GM12875 (cell line): ENCODE measurements at regions not wholly inside any gene's neighbourhood (a gene's known extent, or its start where the extent isn't known, plus 50 kb on each side); places are given as distances from the start of the nearest gene placed in this dataset.

Experiments
- H3K4me3 ChIP-seq: one replicate; pipeline ENCODE4 v1.5.1; 2011; ENCODE audit warnings: low read depth, low read length, control low read depth
- CTCF ChIP-seq: IDR thresholded peaks from 2 replicates; pipeline ENCODE4 v1.5.1; 2011; ENCODE audit warnings: low read depth, mild to moderate bottlenecking, control low read depth, inconsistent platforms, low read length, moderate library complexity, borderline replicate concordance; ENCODE audit not compliant: insufficient read depth

- TF ChIP-seq CTCF, result no peak
- H3K4me3 ChIP-seq, result no peak overlapping the region
Observed at GRCh38 chr2:224161712-224162111, 122.6 kb upstream of the SERPINE2 start.

GRCh38 chr2:224160917-224161316, 121.8 kb upstream of the SERPINE2 start:
- TF ChIP-seq CTCF, result no peak
- no peak overlapping the region for H3K4me3 ChIP-seq

GRCh38 chr2:224159345-224159928, 120.4 kb upstream of the SERPINE2 start:
- H3K4me3 ChIP-seq, result no peak overlapping the region
- TF ChIP-seq CTCF, result no peak

- TF ChIP-seq CTCF, result no peak
- H3K4me3 ChIP-seq, result no peak overlapping the region
Observed at GRCh38 chr2:224158831-224159230, 119.7 kb upstream of the SERPINE2 start.

- no peak overlapping the region for H3K4me3 ChIP-seq
- TF ChIP-seq CTCF, result no peak
Observed at GRCh38 chr2:224158061-224158460, 119.0 kb upstream of the SERPINE2 start.

GRCh38 chr2:224157655-224158054, 118.6 kb upstream of the SERPINE2 start:
- no peak overlapping the region for H3K4me3 ChIP-seq
- TF ChIP-seq CTCF, result no peak

GRCh38 chr2:224156436-224156835, 117.3 kb upstream of the SERPINE2 start:
- TF ChIP-seq CTCF, result no peak
- H3K4me3 ChIP-seq, result no peak overlapping the region
